Heart left ventricle (tissue), 16 donors: ENCODE measurements at regions not wholly inside any gene's neighbourhood (a gene's known extent, or its start where the extent isn't known, plus 50 kb on each side); places are given as distances from the start of the nearest gene placed in this dataset.
"Not testable (repeated sequence)": the region's sequence is repeated elsewhere in the genome, so short reads cannot be mapped to it uniquely, and the experiment has no call there.

Experiments
- ATAC-seq, 4 donors: fragments of 200-7000 bp; cut with Tn5 transposase; one replicate each; pipeline ENCODE4 v1.9.1; 2020 to 2022; ENCODE audit warnings: moderate library complexity in 4 of 4, mild to moderate bottlenecking in 3 of 4, moderate number of reproducible peaks in 1 of 4
- DNase-seq, 5 donors: peaks; one replicate each; pipeline ENCODE4 v3.0.0-alpha.2; 2020
- H3K27ac ChIP-seq, 12 donors: fragments of 200-600 bp; sonication (generic) in 4 of 12; one replicate each; pipeline versions ENCODE4 v1.5.0 to v1.8.0; 2016 to 2022; ENCODE audit warnings: mild to moderate bottlenecking in 2 of 12
- H3K27me3 ChIP-seq, 9 donors: fragments of 200-600 bp; sonication (generic) in 2 of 9; one replicate each; pipeline versions ENCODE4 v1.5.1 to v1.8.0; 2016 to 2022; ENCODE audit warnings: mild to moderate bottlenecking in 3 of 9
- H3K36me3 ChIP-seq, 9 donors: fragments of 200-600 bp; sonication (generic) in 2 of 9; one replicate each; pipeline versions ENCODE4 v1.5.0 to v1.8.0; 2018 to 2022; ENCODE audit warnings: mild to moderate bottlenecking in 2 of 9
- H3K4me1 ChIP-seq, 12 donors: fragments of 200-600 bp; sonication (generic) in 4 of 12; one replicate each; pipeline versions ENCODE4 v1.5.0 to v1.8.0; 2016 to 2022; ENCODE audit warnings: mild to moderate bottlenecking in 3 of 12
- H3K4me3 ChIP-seq, 12 donors: fragments of 200-600 bp; sonication (generic) in 4 of 12; one replicate each; pipeline versions ENCODE4 v1.5.0 to v1.8.0; 2017 to 2022; ENCODE audit warnings: mild to moderate bottlenecking in 9 of 12, moderate library complexity in 4 of 12
- H3K9me3 ChIP-seq, 12 donors: fragments of 200-600 bp; sonication (generic) in 4 of 12; one replicate each; pipeline versions ENCODE4 v1.5.0 to v1.8.0; 2016 to 2022; ENCODE audit warnings: mild to moderate bottlenecking in 1 of 12
- CTCF ChIP-seq, 12 donors: fragments of 200-600 bp; sonication (generic) in 4 of 12; IDR thresholded peaks; one replicate each; pipeline versions ENCODE4 v1.5.0 to v1.8.0; 2018 to 2022; ENCODE audit warnings: antibody characterized with exemption in 12 of 12, mild to moderate bottlenecking in 5 of 12
- POLR2A ChIP-seq, 2 donors: fragments of 450-650 bp; IDR thresholded peaks; one replicate each; pipeline ENCODE4 v1.6.1; 2017; ENCODE audit warnings: antibody characterized with exemption in 2 of 2, mild to moderate bottlenecking in 2 of 2, moderate library complexity in 2 of 2
- WGBS, 4 donors: extraction: QIAGEN DNeasy Blood & Tissue Kit in 2 of 4; methylation state at CpG; one replicate each; pipeline versions ENCODE4 v1.1.5 to v1.1.7; 2013 to 2018; 5-methylcytosine and 5-hydroxymethylcytosine counted together
- intact Hi-C, 10 donors: fragments of 100-400 bp; cut with DNase I; formaldehyde crosslinking; loops; one replicate each; pipeline versions ENCODE4 v1.11.1 to v1.14.2; 2022
- donor health status: ischemic (EF 13 %, LVEDD 7.1; RV severe dilation, severe dysfunction).
- donor health status: healthy with polysubstance abuse.
- donor health status: DM: no; HTN: yes; CAD: no.
- donor health status: DM: no; HTN: no; CAD: no.
- donor health status: ischemic (EF 25% LVEDD 6.9; RV normal size, moderate dysfunction).
- donor health status: ischemic (EF 25% LVEDD 5.7; RV mildly dilated, moderate dysfunction).
- donor health status: healthy.
- donor health status: DM: yes; HTN: yes; CAD: no.
- donor health status: ischemic (EF 35%, LVEDD 5.7; RV mildly dilated, moderate dysfunction).
- donor health status: nonischemic (EF 11% LVEDD 7.7; RV severe dilation, severe dysfunction).
- donor health status: DM: yes; HTN: yes; CAD: no.
- donor health status: PGD.
- donor health status: ischemic (EF 29% LVEDD 5.4; RV normal size, mild dysfunction).
- donor health status: nonischemic (EF 23%, LVEDD 6.1; RV moderate dilation, normal function).

GRCh38 chr2:116317111-116317510 is 1497.4 kb upstream of the DDX18 start:
- no peak for TF ChIP-seq POLR2A (IDR thresholded peaks at IDR 0.05)
- no peak for TF ChIP-seq CTCF (IDR thresholded peaks at IDR 0.05)
- no peak overlapping the region for H3K4me3 ChIP-seq
- H3K27me3 ChIP-seq: no peaks in the 10 kb centered on the region
- no peaks in the 10 kb centered on the region for H3K9me3 ChIP-seq
- 48 to 57% (median 53%) methylated on average over 2 of the region's 2 CpGs for WGBS, 4 donors
- H3K4me1 ChIP-seq: no peaks in the 10 kb centered on the region
- no peaks in the 10 kb centered on the region for H3K36me3 ChIP-seq
- ATAC-seq (no peak), DNase-seq (no peak)
- no peak overlapping the region for H3K27ac ChIP-seq
- intact Hi-C loops: no loop called here

DNA sequence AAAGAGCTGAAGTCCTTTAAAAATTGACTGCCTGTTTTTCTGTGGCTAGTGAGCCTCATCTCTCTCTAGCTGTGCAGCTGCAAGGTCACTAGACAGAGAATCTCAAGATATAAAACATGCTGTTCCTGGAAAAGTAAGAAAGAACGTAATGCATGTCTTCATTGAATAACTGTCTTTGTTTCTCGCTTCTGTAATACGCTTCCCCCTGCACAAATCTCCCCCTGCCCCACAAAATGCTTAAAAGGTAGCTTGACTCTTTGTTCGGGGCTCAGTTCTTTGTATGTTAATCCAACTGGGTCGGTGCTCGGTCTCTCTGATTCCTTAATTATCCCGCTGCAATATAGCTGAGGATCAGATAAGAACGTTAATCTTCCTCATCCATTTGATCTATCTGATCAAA is 1495.9 kb upstream of the DDX18 start:
- 81 to 88% (median 84%) methylated on average over 8 of the region's 8 CpGs for WGBS, 4 donors
- ATAC-seq, intact Hi-C loops: not testable (repeated sequence)

DNA sequence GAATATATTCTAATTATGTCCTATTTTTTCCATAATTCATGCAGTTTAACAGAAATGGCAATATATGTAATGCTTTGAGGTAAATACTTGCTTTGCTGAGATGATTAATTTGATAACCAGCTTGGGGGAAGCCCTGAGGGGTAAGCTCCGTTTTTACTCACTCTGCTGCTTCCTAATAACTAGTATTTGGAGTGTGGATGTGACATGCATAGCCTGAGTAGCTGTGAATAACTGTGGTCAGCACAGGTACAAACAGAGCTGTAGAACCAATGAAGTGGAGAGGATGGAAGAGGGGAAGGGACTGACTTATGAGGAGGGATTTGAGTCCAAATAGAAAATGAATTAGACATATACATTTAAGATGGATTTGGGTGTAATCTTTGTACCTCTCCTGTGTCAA is 1495.5 kb upstream of the DDX18 start:
- no peak for ATAC-seq
- TF ChIP-seq CTCF (IDR thresholded peaks at IDR 0.05) (no peak), POLR2A (IDR thresholded peaks at IDR 0.05) (no peak)

More for the DNA sequence above, 1495.9 kb upstream of the DDX18 start:
- H3K4me3 ChIP-seq, H3K4me1 ChIP-seq, H3K27me3 ChIP-seq, H3K9me3 ChIP-seq, H3K36me3 ChIP-seq, H3K27ac ChIP-seq, DNase-seq: not testable (repeated sequence)

GRCh38 chr2:116319935-116320334 is 1494.6 kb upstream of the DDX18 start:
- ATAC-seq: no peak
- DNase-seq: no peak
- H3K4me1 ChIP-seq: no peaks in the 10 kb centered on the region

More for the DNA sequence above, 1495.5 kb upstream of the DDX18 start:
- no peaks in the 10 kb centered on the region for H3K27me3 ChIP-seq
- intact Hi-C loops: no loop called here
- no peak overlapping the region for H3K27ac ChIP-seq
- no peaks in the 10 kb centered on the region for H3K4me1 ChIP-seq
- H3K4me3 ChIP-seq: no peak overlapping the region
- no peak for DNase-seq
- H3K36me3 ChIP-seq: no peaks in the 10 kb centered on the region
- WGBS, 4 donors: 35 to 62% (median 44%) methylated on average over 1 of the region's 1 CpG
- H3K9me3 ChIP-seq: no peaks in the 10 kb centered on the region

More at GRCh38 chr2:116319935-116320334, 1494.6 kb upstream of the DDX18 start:
- no peak overlapping the region for H3K4me3 ChIP-seq
- H3K27me3 ChIP-seq: no peaks in the 10 kb centered on the region
- TF ChIP-seq POLR2A (IDR thresholded peaks at IDR 0.05) (no peak), CTCF (IDR thresholded peaks at IDR 0.05) (no peak)
- no peak overlapping the region for H3K27ac ChIP-seq
- H3K36me3 ChIP-seq: no peaks in the 10 kb centered on the region
- intact Hi-C loops: no loop called here
- no peaks in the 10 kb centered on the region for H3K9me3 ChIP-seq
